ENCODE measurements at regions not wholly inside any gene's neighbourhood (a gene's known extent, or its start where the extent isn't known, plus 50 kb on each side); places are given as distances from the start of the nearest gene placed in this dataset.

- TF ChIP-seq ZNF414 (CRISPR knock-in tag; IDR thresholded peaks at IDR 0.05) (peak; percentile 72), ZNF614 (CRISPR knock-in tag; IDR thresholded peaks at IDR 0.05; ENCODE audit: borderline replicate concordance) (peak; percentile 66; the same call in 1 of the 2 replicates), CREM (IDR thresholded peaks at IDR 0.05) (peak; percentile 37; the same call in 1 of the 2 replicates), CREM (CRISPR knock-in tag; IDR thresholded peaks at IDR 0.05) (no peak), CBFB (CRISPR knock-in tag; IDR thresholded peaks at IDR 0.05) (no peak), BCL6 (CRISPR knock-in tag; IDR thresholded peaks at IDR 0.05) (peak; percentile 56; the same call in 1 of the 2 replicates), ERF (CRISPR knock-in tag; IDR thresholded peaks at IDR 0.05) (0 out of 2 replicates have a peak, but pooled peaks have one; percentile 25), CBX2 (IDR thresholded peaks at IDR 0.05; ENCODE audit: low read depth, low read length) (no peak), CBX2 (CRISPR knock-in tag; IDR thresholded peaks at IDR 0.05; ENCODE audit: low read depth) (no peak), PAXIP1 (CRISPR knock-in tag; conservative IDR thresholded peaks at IDR 0.05) (peak; percentile 80), ZBTB40 (IDR thresholded peaks at IDR 0.05) (no peak), ZBTB40 (CRISPR knock-in tag; IDR thresholded peaks at IDR 0.05) (no peak), SOX6 (IDR thresholded peaks at IDR 0.05) (no peak), SOX6 (CRISPR knock-in tag; IDR thresholded peaks at IDR 0.05) (peak; percentile 79), HOXA3 (CRISPR knock-in tag; IDR thresholded peaks at IDR 0.05) (peak; percentile 78), POLR2AphosphoS5 (IDR thresholded peaks at IDR 0.05; ENCODE audit: low read depth, low read length) (no peak)
Measured at GRCh38 chr5:56447232-56447631, 214.1 kb upstream of the ANKRD55 start (continued).

Measured in HepG2 (cell line).